NAMALWA (cell line): ENCODE measurements at regions not wholly inside any gene's neighbourhood (a gene's known extent, or its start where the extent isn't known, plus 50 kb on each side); places are given as distances from the start of the nearest gene placed in this dataset.

Experiments
- DNase-seq: peaks from one replicate; pipeline ENCODE4 v3.0.0-alpha.2; 2015; ENCODE audit warnings: low spot score

- peak; percentile 35 for DNase-seq
Measured at GRCh38 chr4:53688186-53688790, 97.0 kb upstream of the LNX1 start.

GRCh38 chr4:53686521-53686920, 95.2 kb upstream of the LNX1 start:
- DNase-seq = no peak

GRCh38 chr4:53684136-53685130, 93.1 kb upstream of the LNX1 start:
- no peak for DNase-seq

- DNase-seq = no peak
Measured at GRCh38 chr4:53682908-53683307, 91.6 kb upstream of the LNX1 start.

- no peak for DNase-seq
Measured at GRCh38 chr4:53682196-53682595, 90.9 kb upstream of the LNX1 start.

GRCh38 chr4:53680598-53680997, 89.3 kb upstream of the LNX1 start:
- DNase-seq = no peak

- DNase-seq = no peak
Measured at GRCh38 chr4:53680168-53680567, 88.9 kb upstream of the LNX1 start.

GRCh38 chr4:53676402-53676871, 85.2 kb upstream of the LNX1 start:
- DNase-seq = no peak

GRCh38 chr4:53674903-53675302, 83.6 kb upstream of the LNX1 start:
- DNase-seq = no peak

GRCh38 chr4:53672873-53673272, 81.6 kb upstream of the LNX1 start:
- no peak for DNase-seq

GRCh38 chr4:53671757-53672156, 80.5 kb upstream of the LNX1 start:
- DNase-seq = no peak

- DNase-seq = no peak
Measured at GRCh38 chr4:53659737-53660136, 68.5 kb upstream of the LNX1 start.

GRCh38 chr4:53659112-53659511, 67.8 kb upstream of the LNX1 start:
- no peak for DNase-seq

GRCh38 chr4:53658029-53658428, 66.7 kb upstream of the LNX1 start:
- DNase-seq = no peak

- DNase-seq = no peak
Measured at GRCh38 chr4:53656421-53656981, 65.2 kb upstream of the LNX1 start.

- DNase-seq = no peak
Measured at GRCh38 chr4:53654300-53654758, 63.0 kb upstream of the LNX1 start.

GRCh38 chr4:53653484-53654053, 62.3 kb upstream of the LNX1 start:
- peak; percentile 22 for DNase-seq

- DNase-seq = no peak
Measured at GRCh38 chr4:53651156-53651735, 60.0 kb upstream of the LNX1 start.

- no peak for DNase-seq
Measured at GRCh38 chr4:53649357-53649756, 58.1 kb upstream of the LNX1 start.

- no peak for DNase-seq
Measured at GRCh38 chr4:53647547-53647946, 56.3 kb upstream of the LNX1 start.

GRCh38 chr4:53646795-53647194, 55.5 kb upstream of the LNX1 start:
- no peak for DNase-seq

GRCh38 chr4:53645108-53645507, 53.8 kb upstream of the LNX1 start:
- no peak for DNase-seq
